Peyer's patch (tissue), 4 donors: ENCODE measurements at regions not wholly inside any gene's neighbourhood (a gene's known extent, or its start where the extent isn't known, plus 50 kb on each side); places are given as distances from the start of the nearest gene placed in this dataset.

Experiments used
- DNase-seq, 3 donors: peaks; one replicate each; pipeline ENCODE4 v3.0.0-alpha.2; 2017 to 2019
- H3K27ac ChIP-seq, 4 donors: fragments of 200-600 bp; sonication (generic); one replicate each; pipeline ENCODE4 v1.5.1; 2016 to 2019
- H3K27me3 ChIP-seq, 2 donors: fragments of 200-600 bp; sonication (generic); one replicate each; pipeline ENCODE4 v1.5.1; 2019
- H3K36me3 ChIP-seq, 3 donors: fragments of 200-600 bp; sonication (generic); one replicate each; pipeline ENCODE4 v1.5.1; 2016 to 2019
- H3K4me1 ChIP-seq, 4 donors: fragments of 200-600 bp; sonication (generic); one replicate each; pipeline ENCODE4 v1.5.1; 2016 to 2019
- H3K4me3 ChIP-seq, 4 donors: fragments of 200-600 bp; sonication (generic); 1 replicate in 3 of 4; 2 replicates in 1 of 4; pipeline ENCODE4 v1.5.1; 2016 to 2019; ENCODE audit warnings: mild to moderate bottlenecking in 1 of 4
- H3K9me3 ChIP-seq, 4 donors: fragments of 200-600 bp; sonication (generic); one replicate each; pipeline ENCODE4 v1.5.1; 2016 to 2019; ENCODE audit warnings: mild to moderate bottlenecking in 1 of 4
- CTCF ChIP-seq, 6 experiments: fragments of 450-650 bp in 4 of 6; fragments of 200-600 bp in 2 of 6; sonication (generic) in 1 of 6; IDR thresholded peaks; one replicate each; pipeline ENCODE4 v1.5.1; 2017 to 2019; ENCODE audit warnings: antibody characterized with exemption in 6 of 6, mild to moderate bottlenecking in 3 of 6, moderate library complexity in 1 of 6
- POLR2A ChIP-seq, 2 donors: fragments of 450-650 bp; IDR thresholded peaks; one replicate each; pipeline ENCODE4 v1.5.1; 2017; ENCODE audit warnings: antibody characterized with exemption in 2 of 2, mild to moderate bottlenecking in 2 of 2, moderate library complexity in 2 of 2

- H3K27me3 ChIP-seq = no peaks in the 10 kb centered on the region
- H3K4me3 ChIP-seq = no peak overlapping the region
- DNase-seq = no peak
- TF ChIP-seq CTCF (IDR thresholded peaks at IDR 0.05) (no peak), POLR2A (IDR thresholded peaks at IDR 0.05) (no peak)
- no peaks in the 10 kb centered on the region for H3K4me1 ChIP-seq
- no peaks in the 10 kb centered on the region for H3K9me3 ChIP-seq
- H3K27ac ChIP-seq = no peak overlapping the region
- no peaks in the 10 kb centered on the region for H3K36me3 ChIP-seq
Observed at GRCh38 chr2:18848646-18849045, 259.3 kb upstream of the NT5C1B start.

GRCh38 chr2:18845854-18846445 is 256.6 kb upstream of the NT5C1B start:
- Histone ChIP-seq H3K4me3 (no peak overlapping the region), H3K27me3 (no peaks in the 10 kb centered on the region)
- TF ChIP-seq CTCF (IDR thresholded peaks at IDR 0.05) = no peak
- TF ChIP-seq POLR2A (IDR thresholded peaks at IDR 0.05) = no peak

GRCh38 chr2:18842836-18843235 is 253.5 kb upstream of the NT5C1B start:
- TF ChIP-seq POLR2A (IDR thresholded peaks at IDR 0.05) (no peak), CTCF (IDR thresholded peaks at IDR 0.05) (no peak)
- Histone ChIP-seq H3K4me1 (no peaks in the 10 kb centered on the region), H3K9me3 (no peaks in the 10 kb centered on the region)

More at GRCh38 chr2:18845854-18846445, 256.6 kb upstream of the NT5C1B start:
- no peak for DNase-seq
- Histone ChIP-seq H3K4me1 (no peaks in the 10 kb centered on the region), H3K27ac (no peak overlapping the region), H3K9me3 (no peaks in the 10 kb centered on the region), H3K36me3 (no peaks in the 10 kb centered on the region)

GRCh38 chr2:18841248-18842150 is 252.1 kb upstream of the NT5C1B start:
- Histone ChIP-seq H3K27ac (no peak overlapping the region), H3K4me3 (no peak overlapping the region), H3K27me3 (no peaks in the 10 kb centered on the region), H3K4me1 (no peaks in the 10 kb centered on the region), H3K9me3 (no peaks in the 10 kb centered on the region), H3K36me3 (no peaks in the 10 kb centered on the region)
- no peak for TF ChIP-seq POLR2A (IDR thresholded peaks at IDR 0.05)
- no peak for TF ChIP-seq CTCF (IDR thresholded peaks at IDR 0.05)
- DNase-seq = no peak

More at GRCh38 chr2:18842836-18843235, 253.5 kb upstream of the NT5C1B start:
- DNase-seq = no peak
- no peak overlapping the region for H3K4me3 ChIP-seq
- no peaks in the 10 kb centered on the region for H3K27me3 ChIP-seq
- H3K36me3 ChIP-seq = no peaks in the 10 kb centered on the region
- no peak overlapping the region for H3K27ac ChIP-seq

- DNase-seq = no peak
- TF ChIP-seq CTCF (IDR thresholded peaks at IDR 0.05) = no peak
- no peak for TF ChIP-seq POLR2A (IDR thresholded peaks at IDR 0.05)
Observed at GRCh38 chr2:18837240-18837639, 247.9 kb upstream of the NT5C1B start.

More at GRCh38 chr2:18837240-18837639, 247.9 kb upstream of the NT5C1B start:
- no peaks in the 10 kb centered on the region for H3K27me3 ChIP-seq
- H3K4me3 ChIP-seq = no peak overlapping the region
- no peaks in the 10 kb centered on the region for H3K9me3 ChIP-seq
- no peak overlapping the region for H3K27ac ChIP-seq
- no peaks in the 10 kb centered on the region for H3K36me3 ChIP-seq
- no peaks in the 10 kb centered on the region for H3K4me1 ChIP-seq
